ENCODE measurements at regions not wholly inside any gene's neighbourhood (a gene's known extent, or its start where the extent isn't known, plus 50 kb on each side); places are given as distances from the start of the nearest gene placed in this dataset.

DNA sequence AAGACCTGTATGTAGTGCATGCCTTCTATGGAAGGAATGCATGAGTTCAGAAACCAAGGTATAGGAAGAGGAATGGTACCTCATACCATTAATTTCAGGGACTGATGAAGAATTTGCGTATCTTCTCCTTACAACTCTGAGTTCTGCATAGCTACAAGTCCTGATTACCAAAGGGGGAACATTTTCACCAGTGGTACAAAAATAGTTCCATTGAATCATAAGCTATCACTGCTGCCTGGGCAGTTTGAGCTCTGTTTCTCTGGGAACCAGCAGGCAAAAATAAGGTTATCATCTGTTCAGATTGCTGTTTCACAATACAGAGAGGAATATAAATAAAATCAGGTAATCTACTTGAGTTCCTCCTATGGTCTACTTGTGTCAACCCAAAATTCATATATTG, 77.9 kb upstream of the GNPDA2 start:
- TF ChIP-seq EZH2 (IDR thresholded peaks at IDR 0.05; ENCODE audit: insufficient read depth, low read length), result no peak
- TF ChIP-seq, protein P1, sequence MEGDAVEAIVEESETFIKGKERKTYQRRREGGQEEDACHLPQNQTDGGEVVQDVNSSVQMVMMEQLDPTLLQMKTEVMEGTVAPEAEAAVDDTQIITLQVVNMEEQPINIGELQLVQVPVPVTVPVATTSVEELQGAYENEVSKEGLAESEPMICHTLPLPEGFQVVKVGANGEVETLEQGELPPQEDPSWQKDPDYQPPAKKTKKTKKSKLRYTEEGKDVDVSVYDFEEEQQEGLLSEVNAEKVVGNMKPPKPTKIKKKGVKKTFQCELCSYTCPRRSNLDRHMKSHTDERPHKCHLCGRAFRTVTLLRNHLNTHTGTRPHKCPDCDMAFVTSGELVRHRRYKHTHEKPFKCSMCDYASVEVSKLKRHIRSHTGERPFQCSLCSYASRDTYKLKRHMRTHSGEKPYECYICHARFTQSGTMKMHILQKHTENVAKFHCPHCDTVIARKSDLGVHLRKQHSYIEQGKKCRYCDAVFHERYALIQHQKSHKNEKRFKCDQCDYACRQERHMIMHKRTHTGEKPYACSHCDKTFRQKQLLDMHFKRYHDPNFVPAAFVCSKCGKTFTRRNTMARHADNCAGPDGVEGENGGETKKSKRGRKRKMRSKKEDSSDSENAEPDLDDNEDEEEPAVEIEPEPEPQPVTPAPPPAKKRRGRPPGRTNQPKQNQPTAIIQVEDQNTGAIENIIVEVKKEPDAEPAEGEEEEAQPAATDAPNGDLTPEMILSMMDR (IDR thresholded peaks at IDR 0.05; ENCODE audit: insufficient read depth, low read depth, low read length), result no peak

Data from astrocyte (in vitro differentiated cells and primary cell).